RPMI7951 (cell line): ENCODE measurements at regions not wholly inside any gene's neighbourhood (a gene's known extent, or its start where the extent isn't known, plus 50 kb on each side); places are given as distances from the start of the nearest gene placed in this dataset.

Source experiments
- DNase-seq: peaks from one replicate; pipeline ENCODE4 v3.0.0-alpha.2; 2012; ENCODE audit warnings: low read depth

- DNase-seq, result no peak
Measured at GRCh38 chr6:125491860-125492618, 190.3 kb upstream of the HDDC2 start.

GRCh38 chr6:125498606-125499005 lies 196.8 kb upstream of the HDDC2 start:
- DNase-seq, result no peak

GRCh38 chr6:125499535-125499934 lies 197.8 kb upstream of the HDDC2 start:
- DNase-seq, result no peak

GRCh38 chr6:125503181-125503580 lies 201.4 kb upstream of the HDDC2 start:
- DNase-seq, result no peak

- peak; percentile 49 for DNase-seq
Measured at GRCh38 chr6:125507987-125508655, 206.4 kb upstream of the HDDC2 start.

- no peak for DNase-seq
Measured at GRCh38 chr6:125508793-125509192, 207.0 kb upstream of the HDDC2 start.

- DNase-seq, result no peak
Measured at GRCh38 chr6:125509477-125509876, 207.7 kb upstream of the HDDC2 start.

- no peak for DNase-seq
Measured at GRCh38 chr6:125510405-125510804, 208.6 kb upstream of the HDDC2 start.

GRCh38 chr6:125511809-125512396 lies 210.1 kb upstream of the HDDC2 start:
- DNase-seq, result peak; percentile 72

- DNase-seq, result no peak
Measured at GRCh38 chr6:125512621-125513020, 210.9 kb upstream of the HDDC2 start.

- DNase-seq, result no peak
Measured at GRCh38 chr6:125513978-125514377, 212.2 kb upstream of the HDDC2 start.

- DNase-seq, result no peak
Measured at GRCh38 chr6:125516644-125517043, 214.9 kb upstream of the HDDC2 start.

- DNase-seq, result peak; percentile 13
Measured at GRCh38 chr6:125519367-125519766, 217.6 kb upstream of the HDDC2 start.

- DNase-seq, result no peak
Measured at GRCh38 chr6:125524356-125524755, 222.6 kb upstream of the HDDC2 start.

GRCh38 chr6:125526007-125526720 lies 223.3 kb upstream of the HEY2 start:
- no peak for DNase-seq

- no peak for DNase-seq
Measured at GRCh38 chr6:125528621-125529041, 220.8 kb upstream of the HEY2 start.

GRCh38 chr6:125529061-125529460 lies 220.4 kb upstream of the HEY2 start:
- no peak for DNase-seq

GRCh38 chr6:125533710-125534397 lies 215.6 kb upstream of the HEY2 start:
- peak; percentile 15 for DNase-seq

- no peak for DNase-seq
Measured at GRCh38 chr6:125534430-125535263, 214.8 kb upstream of the HEY2 start.

GRCh38 chr6:125537090-125537489 lies 212.3 kb upstream of the HEY2 start:
- no peak for DNase-seq

GRCh38 chr6:125539892-125540291 lies 209.5 kb upstream of the HEY2 start:
- DNase-seq, result no peak
